Kidney epithelial cell (primary cell): ENCODE measurements at regions not wholly inside any gene's neighbourhood (a gene's known extent, or its start where the extent isn't known, plus 50 kb on each side); places are given as distances from the start of the nearest gene placed in this dataset.

Experiments used
- DNase-seq: peaks from one replicate; pipeline ENCODE4 v3.0.0-alpha.2; 2010; ENCODE audit warnings: low read depth
- H3K27me3 ChIP-seq: 2 replicates; pipeline ENCODE4 v1.6.0; 2011; ENCODE audit warnings: low read length; ENCODE audit not compliant: control insufficient read depth, insufficient read depth
- H3K36me3 ChIP-seq: 2 replicates; pipeline ENCODE4 v1.5.1; 2011; ENCODE audit warnings: low read length; ENCODE audit not compliant: control insufficient read depth, insufficient read depth
- H3K4me3 ChIP-seq: 2 replicates; pipeline ENCODE4 v1.5.1; 2011; ENCODE audit warnings: low read depth, mild to moderate bottlenecking, control low read depth, low read length
- CTCF ChIP-seq: IDR thresholded peaks from 2 replicates; pipeline ENCODE4 v1.5.1; 2011; ENCODE audit warnings: mild to moderate bottlenecking, moderate library complexity, low read length, control low read depth, inconsistent platforms; ENCODE audit not compliant: insufficient read depth, poor library complexity, severe bottlenecking

GRCh38 chr9:108150736-108151586 is 661.4 kb upstream of the KLF4 start:
- DNase-seq: no peak
- no peak for TF ChIP-seq CTCF
- Histone ChIP-seq H3K36me3 (no peaks in the 10 kb centered on the region), H3K27me3 (no peaks in the 10 kb centered on the region), H3K4me3 (no peak overlapping the region)

- Histone ChIP-seq H3K4me3 (no peak overlapping the region), H3K27me3 (no peaks in the 10 kb centered on the region), H3K36me3 (no peaks in the 10 kb centered on the region)
- no peak for DNase-seq
- TF ChIP-seq CTCF: no peak
These were observed 659.8 kb upstream of the KLF4 start for GRCh38 chr9:108149326-108149725.

- Histone ChIP-seq H3K36me3 (no peaks in the 10 kb centered on the region), H3K27me3 (no peaks in the 10 kb centered on the region), H3K4me3 (no peak overlapping the region)
- no peak for TF ChIP-seq CTCF
- DNase-seq: no peak
These were observed 653.1 kb upstream of the KLF4 start for GRCh38 chr9:108142504-108143201.

- no peaks in the 10 kb centered on the region for H3K27me3 ChIP-seq
- DNase-seq: no peak
- H3K36me3 ChIP-seq: no peaks in the 10 kb centered on the region
- no peak for TF ChIP-seq CTCF
- no peak overlapping the region for H3K4me3 ChIP-seq
These were observed 652.6 kb upstream of the KLF4 start for GRCh38 chr9:108142142-108142503.

GRCh38 chr9:108139900-108140299 is 650.3 kb upstream of the KLF4 start:
- H3K36me3 ChIP-seq: no peaks in the 10 kb centered on the region
- TF ChIP-seq CTCF: no peak
- DNase-seq: no peak

More at GRCh38 chr9:108139900-108140299, 650.3 kb upstream of the KLF4 start:
- no peaks in the 10 kb centered on the region for H3K27me3 ChIP-seq
- H3K4me3 ChIP-seq: no peak overlapping the region
